Lung (tissue), 11 donors: ENCODE measurements at regions not wholly inside any gene's neighbourhood (a gene's known extent, or its start where the extent isn't known, plus 50 kb on each side); places are given as distances from the start of the nearest gene placed in this dataset.

Experiments
- ATAC-seq: fragments of 200-7000 bp; cut with Tn5 transposase; one replicate; pipeline ENCODE4 v1.9.1; 2020; ENCODE audit warnings: moderate number of reproducible peaks; ENCODE audit not compliant: insufficient read depth, low FRiP score
- DNase-seq, 3 donors: peaks; one replicate each; pipeline ENCODE4 v3.0.0-alpha.2; 2013 to 2017
- H3K27ac ChIP-seq, 2 donors: one replicate each; pipeline ENCODE4 v1.5.1; 2013; ENCODE audit warnings: mild to moderate bottlenecking in 2 of 2, moderate library complexity in 2 of 2, control low read depth in 1 of 2, inconsistent platforms in 1 of 2, low read depth in 1 of 2, low read length in 1 of 2
- H3K27me3 ChIP-seq, 3 donors: one replicate each; pipeline ENCODE4 v1.5.1; 2013; ENCODE audit warnings: low read length in 2 of 3; ENCODE audit not compliant: control insufficient read depth in 3 of 3, insufficient read depth in 3 of 3
- H3K36me3 ChIP-seq, 4 donors: one replicate each; pipeline ENCODE4 v1.5.1; 2013; ENCODE audit warnings: low read length in 4 of 4, mild to moderate bottlenecking in 1 of 4, moderate library complexity in 1 of 4; ENCODE audit not compliant: control insufficient read depth in 4 of 4, insufficient read depth in 4 of 4
- H3K4me1 ChIP-seq, 5 donors: one replicate each; pipeline ENCODE4 v1.5.1; 2013; ENCODE audit warnings: low read length in 5 of 5, mild to moderate bottlenecking in 2 of 5, moderate library complexity in 1 of 5; ENCODE audit not compliant: control insufficient read depth in 5 of 5, insufficient read depth in 5 of 5
- H3K4me3 ChIP-seq: one replicate; pipeline ENCODE4 v1.5.1; 2013; ENCODE audit warnings: mild to moderate bottlenecking, control low read depth, moderate library complexity
- H3K9ac ChIP-seq, 2 donors: one replicate each; pipeline ENCODE4 v1.5.1; 2013; ENCODE audit warnings: low read length in 2 of 2, control low read depth in 1 of 2; ENCODE audit not compliant: insufficient read depth in 1 of 2
- H3K9me3 ChIP-seq, 4 donors: one replicate each; pipeline ENCODE4 v1.5.1; 2013; ENCODE audit warnings: low read length in 3 of 4, mild to moderate bottlenecking in 1 of 4, moderate library complexity in 1 of 4; ENCODE audit not compliant: control insufficient read depth in 4 of 4, insufficient read depth in 3 of 4
- CTCF ChIP-seq: IDR thresholded peaks from 2 replicates; pipeline ENCODE4 v1.5.1; 2012; ENCODE audit warnings: mild to moderate bottlenecking; ENCODE audit errors: control extremely low read depth, extremely low read depth
- WGBS, 2 donors: extraction: QIAGEN DNeasy Blood & Tissue Kit; methylation state at CpG; one replicate each; pipeline ENCODE4 v1.1.7; 2013; 5-methylcytosine and 5-hydroxymethylcytosine counted together
- donor health status: control.
- donor health status: control.
- donor health status: Bipolar disorder and iron deficiency.
- donor health status: healthy.
- donor health status: DM: yes; HTN: yes; CAD: no.

- Histone ChIP-seq H3K27ac (no peak overlapping the region), H3K4me3 (no peak overlapping the region), H3K4me1 (no peaks in the 10 kb centered on the region), H3K27me3 (peaks cover 0 to 3% (median 0%) of the 10 kb centered on the region in 3 donors), H3K9ac (no peak overlapping the region), H3K9me3 (no peaks in the 10 kb centered on the region), H3K36me3 (no peaks in the 10 kb centered on the region)
- DNase-seq (no peak), ATAC-seq (no peak)
- WGBS, 2 donors: 76 to 91% methylated on average over 1 of the region's 1 CpG
- no peak for TF ChIP-seq CTCF
Measured at GRCh38 chrX:121323337-121323736, 275.9 kb downstream of the GLUD2 start.

GRCh38 chrX:121333942-121334341, 286.5 kb downstream of the GLUD2 start:
- no peak for DNase-seq
- ATAC-seq: no peak
- 45 to 65% methylated on average over 3 of the region's 3 CpGs for WGBS, 2 donors

GRCh38 chrX:121336831-121337421, 289.5 kb downstream of the GLUD2 start:
- no peak for ATAC-seq
- 59 to 84% methylated on average over 4 of the region's 4 CpGs for WGBS, 2 donors
- no peak for TF ChIP-seq CTCF

More at GRCh38 chrX:121333942-121334341, 286.5 kb downstream of the GLUD2 start:
- no peak overlapping the region for H3K9ac ChIP-seq
- H3K27ac ChIP-seq: no peak overlapping the region
- no peaks in the 10 kb centered on the region for H3K9me3 ChIP-seq
- no peaks in the 10 kb centered on the region for H3K4me1 ChIP-seq
- no peaks in the 10 kb centered on the region for H3K36me3 ChIP-seq
- TF ChIP-seq CTCF: no peak
- no peak overlapping the region for H3K4me3 ChIP-seq
- no peaks in the 10 kb centered on the region for H3K27me3 ChIP-seq

GRCh38 chrX:121337816-121338215, 290.4 kb downstream of the GLUD2 start:
- Histone ChIP-seq H3K9me3 (no peaks in the 10 kb centered on the region), H3K27ac (no peak overlapping the region), H3K36me3 (no peaks in the 10 kb centered on the region), H3K4me1 (no peaks in the 10 kb centered on the region), H3K27me3 (no peaks in the 10 kb centered on the region), H3K9ac (no peak overlapping the region), H3K4me3 (no peak overlapping the region)
- no peak for TF ChIP-seq CTCF
- DNase-seq (peak in 1 of 3 donors; percentile 2), ATAC-seq (no peak)
- WGBS, 2 donors: 74 to 82% methylated on average over 2 of the region's 2 CpGs

More at GRCh38 chrX:121336831-121337421, 289.5 kb downstream of the GLUD2 start:
- H3K36me3 ChIP-seq: no peaks in the 10 kb centered on the region
- H3K27ac ChIP-seq: no peak overlapping the region
- no peak for DNase-seq
- no peak overlapping the region for H3K4me3 ChIP-seq
- no peaks in the 10 kb centered on the region for H3K9me3 ChIP-seq
- H3K9ac ChIP-seq: no peak overlapping the region
- H3K4me1 ChIP-seq: no peaks in the 10 kb centered on the region
- H3K27me3 ChIP-seq: no peaks in the 10 kb centered on the region
